NCI-H345 (cell line): ENCODE measurements at regions not wholly inside any gene's neighbourhood (a gene's known extent, or its start where the extent isn't known, plus 50 kb on each side); places are given as distances from the start of the nearest gene placed in this dataset.

Experiments used
- DNase-seq: peaks from one replicate; lab custom pipeline; 2025; lab: John Stamatoyannopoulos, UW

- no peak for DNase-seq
Observed at GRCh38 chr18:50475538-50476193, 84.2 kb upstream of the MAPK4 start.

- no peak for DNase-seq
Observed at GRCh38 chr18:50492097-50492496, 67.8 kb upstream of the MAPK4 start.

GRCh38 chr18:50494569-50494968, 65.3 kb upstream of the MAPK4 start:
- no peak for DNase-seq

GRCh38 chr18:50506362-50506761, 53.5 kb upstream of the MAPK4 start:
- DNase-seq: no peak

GRCh38 chr18:50507120-50507590, 52.7 kb upstream of the MAPK4 start:
- DNase-seq: peak; percentile 59

GRCh38 chr18:50508228-50508627, 51.7 kb upstream of the MAPK4 start:
- no peak for DNase-seq

GRCh38 chr18:50509012-50509411, 50.9 kb upstream of the MAPK4 start:
- DNase-seq: no peak
